Type B pancreatic cell (in vitro differentiated cells): ENCODE measurements at regions not wholly inside any gene's neighbourhood (a gene's known extent, or its start where the extent isn't known, plus 50 kb on each side); places are given as distances from the start of the nearest gene placed in this dataset.
"Not testable (repeated sequence)": the region's sequence is repeated elsewhere in the genome, so short reads cannot be mapped to it uniquely, and the experiment has no call there.

ENCODE experiments used
- DNase-seq: peaks from one replicate; pipeline ENCODE4 v3.0.0; 2021; ENCODE audit warnings: mixed read lengths; ENCODE audit not compliant: unreplicated experiment; ENCODE audit errors: extremely low spot score
- H3K27ac Mint-ChIP-seq: 2 replicates; pipeline ENCODE4 v1.8.0; 2021; ENCODE audit warnings: mild to moderate bottlenecking, mixed read lengths
- H3K27me3 Mint-ChIP-seq: 2 replicates; pipeline ENCODE4 v1.8.0; 2021; ENCODE audit warnings: mixed read lengths
- H3K36me3 Mint-ChIP-seq: 2 replicates; pipeline ENCODE4 v1.8.0; 2021; ENCODE audit warnings: mixed read lengths
- H3K4me1 Mint-ChIP-seq: one replicate; pipeline ENCODE4 v1.8.0; 2021; ENCODE audit warnings: mixed read lengths; ENCODE audit not compliant: unreplicated experiment
- H3K4me3 Mint-ChIP-seq: 2 replicates; pipeline ENCODE4 v1.8.0; 2021; ENCODE audit warnings: mild to moderate bottlenecking, mixed read lengths
- H3K9me3 Mint-ChIP-seq: 2 replicates; pipeline ENCODE4 v1.8.0; 2021; ENCODE audit warnings: mixed read lengths
- TF ChIP-seq, protein P1 (sequence below): fragments of 200-600 bp; sonication (generic); conservative IDR thresholded peaks from 2 replicates; pipeline ENCODE4 v1.5.0; 2021; ENCODE audit warnings: antibody characterized with exemption, mild to moderate bottlenecking

GRCh38 chr2:19174176-19174575, 184.2 kb downstream of the OSR1 start:
- H3K36me3 Mint-ChIP-seq, result no peaks in the 10 kb centered on the region
- no peak overlapping the region for H3K4me3 Mint-ChIP-seq
- TF ChIP-seq, protein P1, sequence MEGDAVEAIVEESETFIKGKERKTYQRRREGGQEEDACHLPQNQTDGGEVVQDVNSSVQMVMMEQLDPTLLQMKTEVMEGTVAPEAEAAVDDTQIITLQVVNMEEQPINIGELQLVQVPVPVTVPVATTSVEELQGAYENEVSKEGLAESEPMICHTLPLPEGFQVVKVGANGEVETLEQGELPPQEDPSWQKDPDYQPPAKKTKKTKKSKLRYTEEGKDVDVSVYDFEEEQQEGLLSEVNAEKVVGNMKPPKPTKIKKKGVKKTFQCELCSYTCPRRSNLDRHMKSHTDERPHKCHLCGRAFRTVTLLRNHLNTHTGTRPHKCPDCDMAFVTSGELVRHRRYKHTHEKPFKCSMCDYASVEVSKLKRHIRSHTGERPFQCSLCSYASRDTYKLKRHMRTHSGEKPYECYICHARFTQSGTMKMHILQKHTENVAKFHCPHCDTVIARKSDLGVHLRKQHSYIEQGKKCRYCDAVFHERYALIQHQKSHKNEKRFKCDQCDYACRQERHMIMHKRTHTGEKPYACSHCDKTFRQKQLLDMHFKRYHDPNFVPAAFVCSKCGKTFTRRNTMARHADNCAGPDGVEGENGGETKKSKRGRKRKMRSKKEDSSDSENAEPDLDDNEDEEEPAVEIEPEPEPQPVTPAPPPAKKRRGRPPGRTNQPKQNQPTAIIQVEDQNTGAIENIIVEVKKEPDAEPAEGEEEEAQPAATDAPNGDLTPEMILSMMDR, result no peak
- H3K4me1 Mint-ChIP-seq, result peaks cover 9% of the 10 kb centered on the region
- no peaks in the 10 kb centered on the region for H3K27me3 Mint-ChIP-seq
- H3K27ac Mint-ChIP-seq, result no peak overlapping the region
- H3K9me3 Mint-ChIP-seq, result peaks cover 4% of the 10 kb centered on the region
- DNase-seq, result no peak

DNA sequence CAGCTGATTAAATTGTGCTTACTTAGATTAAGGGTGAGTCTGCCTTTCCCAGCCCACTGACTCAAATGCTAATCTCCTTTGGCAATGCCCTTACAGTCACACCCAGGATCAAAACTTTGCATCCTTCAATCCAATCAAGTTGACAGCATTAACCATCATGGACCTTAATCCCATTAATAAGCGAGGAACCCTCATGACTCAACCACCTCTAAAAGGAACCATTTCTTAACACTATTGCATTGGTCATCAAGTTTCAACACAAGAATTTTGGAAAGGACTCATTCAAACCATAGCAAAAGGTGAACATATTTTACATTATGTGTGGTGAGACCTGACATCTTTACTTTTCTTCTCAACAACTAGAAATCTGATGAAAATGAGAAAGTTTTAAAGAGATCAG, 187.0 kb downstream of the OSR1 start:
- H3K27ac Mint-ChIP-seq, result no peak overlapping the region
- TF ChIP-seq, protein P1, result no peak
- H3K36me3 Mint-ChIP-seq, result no peaks in the 10 kb centered on the region
- peaks cover 4% of the 10 kb centered on the region for H3K9me3 Mint-ChIP-seq
- no peak for DNase-seq
- no peak overlapping the region for H3K4me3 Mint-ChIP-seq
- no peaks in the 10 kb centered on the region for H3K27me3 Mint-ChIP-seq
- H3K4me1 Mint-ChIP-seq, result no peaks in the 10 kb centered on the region

DNA sequence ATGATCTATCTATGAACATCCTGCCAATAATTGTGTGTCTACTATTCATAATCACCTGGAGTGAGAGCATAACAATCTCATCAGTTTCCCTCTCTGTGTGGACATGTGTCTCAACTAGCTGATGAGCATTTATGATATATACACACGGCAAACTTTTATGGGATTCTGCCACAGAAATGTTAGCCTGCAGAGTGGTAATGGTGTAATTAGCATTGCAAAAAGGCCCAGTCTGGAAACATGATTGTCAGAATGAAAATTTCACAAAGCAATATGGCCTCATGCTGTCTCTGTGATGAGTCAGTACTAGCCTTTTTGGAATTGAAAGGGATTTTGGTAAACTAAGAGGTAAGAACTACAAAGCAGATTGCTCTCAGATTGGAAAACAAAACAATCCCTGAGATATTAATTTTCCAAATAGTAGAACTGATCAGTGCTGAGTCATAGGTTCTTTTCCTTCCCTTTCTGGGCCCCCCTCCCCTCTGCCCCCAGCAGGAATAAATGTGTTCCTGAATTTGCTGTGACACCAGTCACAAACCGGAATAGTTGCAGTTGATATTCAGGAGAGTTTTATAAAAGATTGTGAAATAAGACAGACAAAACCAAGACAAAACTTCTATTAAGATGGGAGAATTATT, 189.2 kb downstream of the OSR1 start:
- Mint-ChIP-seq H3K27ac (no peak overlapping the region), H3K4me3 (no peak overlapping the region), H3K36me3 (no peaks in the 10 kb centered on the region)

GRCh38 chr2:19164099-19164498, 194.3 kb downstream of the OSR1 start:
- H3K36me3 Mint-ChIP-seq, result peaks cover 11% of the 10 kb centered on the region
- H3K27me3 Mint-ChIP-seq, H3K27ac Mint-ChIP-seq, H3K4me1 Mint-ChIP-seq, DNase-seq, H3K9me3 Mint-ChIP-seq, H3K4me3 Mint-ChIP-seq: not testable (repeated sequence)

More for the DNA sequence above, 189.2 kb downstream of the OSR1 start:
- TF ChIP-seq, protein P1, result no peak
- Mint-ChIP-seq H3K4me1 (no peaks in the 10 kb centered on the region), H3K9me3 (peaks cover 4% of the 10 kb centered on the region), H3K27me3 (no peaks in the 10 kb centered on the region)
- no peak for DNase-seq

- Mint-ChIP-seq H3K27ac (no peak overlapping the region), H3K27me3 (no peaks in the 10 kb centered on the region), H3K4me1 (no peaks in the 10 kb centered on the region), H3K36me3 (peaks cover 11% of the 10 kb centered on the region), H3K4me3 (no peak overlapping the region), H3K9me3 (no peaks in the 10 kb centered on the region)
- no peak for DNase-seq
- TF ChIP-seq, protein P1, result no peak
Observed at GRCh38 chr2:19158896-19159295, 199.5 kb downstream of the OSR1 start.

GRCh38 chr2:19158211-19158610, 200.2 kb downstream of the OSR1 start:
- Mint-ChIP-seq H3K36me3 (peaks cover 11% of the 10 kb centered on the region), H3K4me3 (no peak overlapping the region), H3K9me3 (no peaks in the 10 kb centered on the region), H3K27me3 (no peaks in the 10 kb centered on the region), H3K27ac (no peak overlapping the region), H3K4me1 (no peaks in the 10 kb centered on the region)
- TF ChIP-seq, protein P1, result no peak
- no peak for DNase-seq
